HG03066 (cell line): ENCODE measurements at regions not wholly inside any gene's neighbourhood (a gene's known extent, or its start where the extent isn't known, plus 50 kb on each side); places are given as distances from the start of the nearest gene placed in this dataset.
"Not testable (repeated sequence)": the region's sequence is repeated elsewhere in the genome, so short reads cannot be mapped to it uniquely, and the experiment has no call there.

Source experiments
- ATAC-seq: cut with Tn5 transposase; IDR thresholded peaks from one replicate; pipeline ENCODE4 v1.9.1; 2021; ENCODE audit warnings: low read depth; ENCODE audit not compliant: unreplicated experiment

- no peak for ATAC-seq
These were observed 961.8 kb upstream of the SPRY2 start for GRCh38 chr13:81302677-81303076.

- ATAC-seq: no peak
These were observed 961.2 kb upstream of the SPRY2 start for GRCh38 chr13:81302125-81302524.

GRCh38 chr13:81295177-81295576 lies 954.3 kb upstream of the SPRY2 start:
- ATAC-seq: no peak

- ATAC-seq: no peak
These were observed 952.8 kb upstream of the SPRY2 start for GRCh38 chr13:81293594-81294164.

- no peak for ATAC-seq
These were observed 942.6 kb upstream of the SPRY2 start for GRCh38 chr13:81283561-81283960.

- no peak for ATAC-seq
These were observed 942.1 kb upstream of the SPRY2 start for GRCh38 chr13:81283062-81283461.

GRCh38 chr13:81275666-81276258 lies 934.8 kb upstream of the SPRY2 start:
- ATAC-seq: no peak

- ATAC-seq: no peak
These were observed 906.8 kb upstream of the SPRY2 start for GRCh38 chr13:81247711-81248110.

GRCh38 chr13:81246556-81246955 lies 905.6 kb upstream of the SPRY2 start:
- no peak for ATAC-seq

- no peak for ATAC-seq
These were observed 903.1 kb upstream of the SPRY2 start for GRCh38 chr13:81244011-81244410.

- no peak for ATAC-seq
These were observed 889.5 kb upstream of the SPRY2 start for GRCh38 chr13:81230386-81230785.

GRCh38 chr13:81226830-81227229 lies 885.9 kb upstream of the SPRY2 start:
- ATAC-seq: not testable (repeated sequence)

- no peak for ATAC-seq
These were observed 883.4 kb upstream of the SPRY2 start for GRCh38 chr13:81224209-81224833.

GRCh38 chr13:81223778-81224177 lies 882.9 kb upstream of the SPRY2 start:
- no peak for ATAC-seq

- ATAC-seq: no peak
These were observed 870.8 kb upstream of the SPRY2 start for GRCh38 chr13:81211713-81212112.

GRCh38 chr13:81207636-81208035 lies 866.7 kb upstream of the SPRY2 start:
- no peak for ATAC-seq

- ATAC-seq: no peak
These were observed 866.3 kb upstream of the SPRY2 start for GRCh38 chr13:81207231-81207630.

GRCh38 chr13:81203783-81204182 lies 862.9 kb upstream of the SPRY2 start:
- ATAC-seq: no peak

- ATAC-seq: no peak
These were observed 859.0 kb upstream of the SPRY2 start for GRCh38 chr13:81199956-81200355.

- ATAC-seq: no peak
These were observed 857.0 kb upstream of the SPRY2 start for GRCh38 chr13:81197966-81198365.

GRCh38 chr13:81197483-81197882 lies 856.6 kb upstream of the SPRY2 start:
- no peak for ATAC-seq

- no peak for ATAC-seq
These were observed 853.4 kb upstream of the SPRY2 start for GRCh38 chr13:81194362-81194761.
